ENCODE measurements at regions not wholly inside any gene's neighbourhood (a gene's known extent, or its start where the extent isn't known, plus 50 kb on each side); places are given as distances from the start of the nearest gene placed in this dataset.

- no peak for TF ChIP-seq KLF12 (CRISPR knock-in tag; IDR thresholded peaks at IDR 0.05; ENCODE audit: borderline replicate concordance)
- TF ChIP-seq SMC3 (IDR thresholded peaks at IDR 0.05; ENCODE audit: low read length), result peak; percentile 36; the same call in 1 of the 2 replicates
- peak; percentile 49; the same call in 1 of the 2 replicates for TF ChIP-seq DPF2 (CRISPR knock-in tag; IDR thresholded peaks at IDR 0.05; ENCODE audit: borderline replicate concordance, low read depth)
- TF ChIP-seq RXRB (CRISPR knock-in tag; IDR thresholded peaks at IDR 0.05; ENCODE audit: borderline replicate concordance), result peak; percentile 81; the same call in 1 of the 2 replicates
- TF ChIP-seq ZFP62 (CRISPR knock-in tag; IDR thresholded peaks at IDR 0.05), result no peak
- TF ChIP-seq MAFG (CRISPR knock-in tag; IDR thresholded peaks at IDR 0.05), result no peak
- no peak for TF ChIP-seq PHF5A (CRISPR knock-in tag; IDR thresholded peaks at IDR 0.05; ENCODE audit: low read depth, unreplicated experiment)
- TF ChIP-seq ZBTB43 (CRISPR knock-in tag; conservative IDR thresholded peaks at IDR 0.05), result no peak
- peak; percentile 90 for TF ChIP-seq ZNF644 (CRISPR knock-in tag; IDR thresholded peaks at IDR 0.05; ENCODE audit: low read depth)
- TF ChIP-seq, protein P1, sequence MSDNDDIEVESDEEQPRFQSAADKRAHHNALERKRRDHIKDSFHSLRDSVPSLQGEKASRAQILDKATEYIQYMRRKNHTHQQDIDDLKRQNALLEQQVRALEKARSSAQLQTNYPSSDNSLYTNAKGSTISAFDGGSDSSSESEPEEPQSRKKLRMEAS (IDR thresholded peaks at IDR 0.05), result peak; percentile 53; the same call in 1 of the 2 replicates
- TF ChIP-seq IRF2 (CRISPR knock-in tag; IDR thresholded peaks at IDR 0.05), result 0 out of 2 replicates have a peak, but pooled peaks have one; percentile 40
- peak; percentile 38; the same call in 1 of the 2 replicates for TF ChIP-seq ZBTB3 (CRISPR knock-in tag; IDR thresholded peaks at IDR 0.05; ENCODE audit: borderline replicate concordance, low read depth)
- TF ChIP-seq, protein P2, sequence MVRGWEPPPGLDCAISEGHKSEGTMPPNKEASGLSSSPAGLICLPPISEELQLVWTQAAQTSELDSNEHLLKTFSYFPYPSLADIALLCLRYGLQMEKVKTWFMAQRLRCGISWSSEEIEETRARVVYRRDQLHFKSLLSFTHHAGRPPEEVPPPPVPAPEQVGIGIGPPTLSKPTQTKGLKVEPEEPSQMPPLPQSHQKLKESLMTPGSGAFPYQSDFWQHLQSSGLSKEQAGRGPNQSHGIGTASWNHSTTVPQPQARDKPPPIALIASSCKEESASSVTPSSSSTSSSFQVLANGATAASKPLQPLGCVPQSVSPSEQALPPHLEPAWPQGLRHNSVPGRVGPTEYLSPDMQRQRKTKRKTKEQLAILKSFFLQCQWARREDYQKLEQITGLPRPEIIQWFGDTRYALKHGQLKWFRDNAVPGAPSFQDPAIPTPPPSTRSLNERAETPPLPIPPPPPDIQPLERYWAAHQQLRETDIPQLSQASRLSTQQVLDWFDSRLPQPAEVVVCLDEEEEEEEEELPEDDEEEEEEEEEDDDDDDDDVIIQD (CRISPR knock-in tag; IDR thresholded peaks at IDR 0.05; ENCODE audit: low read depth), result peak; percentile 98
- peak; percentile 60; the same call in 1 of the 2 replicates for TF ChIP-seq MEF2D (CRISPR knock-in tag; IDR thresholded peaks at IDR 0.05)
- TF ChIP-seq, protein P3, sequence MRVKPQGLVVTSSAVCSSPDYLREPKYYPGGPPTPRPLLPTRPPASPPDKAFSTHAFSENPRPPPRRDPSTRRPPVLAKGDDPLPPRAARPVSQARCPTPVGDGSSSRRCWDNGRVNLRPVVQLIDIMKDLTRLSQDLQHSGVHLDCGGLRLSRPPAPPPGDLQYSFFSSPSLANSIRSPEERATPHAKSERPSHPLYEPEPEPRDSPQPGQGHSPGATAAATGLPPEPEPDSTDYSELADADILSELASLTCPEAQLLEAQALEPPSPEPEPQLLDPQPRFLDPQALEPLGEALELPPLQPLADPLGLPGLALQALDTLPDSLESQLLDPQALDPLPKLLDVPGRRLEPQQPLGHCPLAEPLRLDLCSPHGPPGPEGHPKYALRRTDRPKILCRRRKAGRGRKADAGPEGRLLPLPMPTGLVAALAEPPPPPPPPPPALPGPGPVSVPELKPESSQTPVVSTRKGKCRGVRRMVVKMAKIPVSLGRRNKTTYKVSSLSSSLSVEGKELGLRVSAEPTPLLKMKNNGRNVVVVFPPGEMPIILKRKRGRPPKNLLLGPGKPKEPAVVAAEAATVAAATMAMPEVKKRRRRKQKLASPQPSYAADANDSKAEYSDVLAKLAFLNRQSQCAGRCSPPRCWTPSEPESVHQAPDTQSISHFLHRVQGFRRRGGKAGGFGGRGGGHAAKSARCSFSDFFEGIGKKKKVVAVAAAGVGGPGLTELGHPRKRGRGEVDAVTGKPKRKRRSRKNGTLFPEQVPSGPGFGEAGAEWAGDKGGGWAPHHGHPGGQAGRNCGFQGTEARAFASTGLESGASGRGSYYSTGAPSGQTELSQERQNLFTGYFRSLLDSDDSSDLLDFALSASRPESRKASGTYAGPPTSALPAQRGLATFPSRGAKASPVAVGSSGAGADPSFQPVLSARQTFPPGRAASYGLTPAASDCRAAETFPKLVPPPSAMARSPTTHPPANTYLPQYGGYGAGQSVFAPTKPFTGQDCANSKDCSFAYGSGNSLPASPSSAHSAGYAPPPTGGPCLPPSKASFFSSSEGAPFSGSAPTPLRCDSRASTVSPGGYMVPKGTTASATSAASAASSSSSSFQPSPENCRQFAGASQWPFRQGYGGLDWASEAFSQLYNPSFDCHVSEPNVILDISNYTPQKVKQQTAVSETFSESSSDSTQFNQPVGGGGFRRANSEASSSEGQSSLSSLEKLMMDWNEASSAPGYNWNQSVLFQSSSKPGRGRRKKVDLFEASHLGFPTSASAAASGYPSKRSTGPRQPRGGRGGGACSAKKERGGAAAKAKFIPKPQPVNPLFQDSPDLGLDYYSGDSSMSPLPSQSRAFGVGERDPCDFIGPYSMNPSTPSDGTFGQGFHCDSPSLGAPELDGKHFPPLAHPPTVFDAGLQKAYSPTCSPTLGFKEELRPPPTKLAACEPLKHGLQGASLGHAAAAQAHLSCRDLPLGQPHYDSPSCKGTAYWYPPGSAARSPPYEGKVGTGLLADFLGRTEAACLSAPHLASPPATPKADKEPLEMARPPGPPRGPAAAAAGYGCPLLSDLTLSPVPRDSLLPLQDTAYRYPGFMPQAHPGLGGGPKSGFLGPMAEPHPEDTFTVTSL (CRISPR knock-in tag; IDR thresholded peaks at IDR 0.05; ENCODE audit: borderline replicate concordance), result peak; percentile 83; the same call in 1 of the 2 replicates
- TF ChIP-seq HNF4G (IDR thresholded peaks at IDR 0.05; ENCODE audit: borderline replicate concordance, low read depth, low read length), result peak; percentile 91
- TF ChIP-seq HNF4G (CRISPR knock-in tag; IDR thresholded peaks at IDR 0.05; ENCODE audit: borderline replicate concordance, low read depth), result peak; percentile 81; the same call in 1 of the 2 replicates
- 0 out of 2 replicates have a peak, but pooled peaks have one; percentile 28 for TF ChIP-seq TGIF2 (CRISPR knock-in tag; IDR thresholded peaks at IDR 0.05)
- peak; percentile 81 for TF ChIP-seq HDAC2 (CRISPR knock-in tag; IDR thresholded peaks at IDR 0.05)
- TF ChIP-seq ZNF430 (CRISPR knock-in tag; IDR thresholded peaks at IDR 0.05), result no peak
- no peak for TF ChIP-seq POLR2AphosphoS2 (IDR thresholded peaks at IDR 0.05; ENCODE audit: low read depth, low read length)
Observed at GRCh38 chr21:15195768-15196167, 131.0 kb upstream of the NRIP1 start (continued).
